Ectodermal cell (in vitro differentiated cells): ENCODE measurements at regions not wholly inside any gene's neighbourhood (a gene's known extent, or its start where the extent isn't known, plus 50 kb on each side); places are given as distances from the start of the nearest gene placed in this dataset.
"Not testable (repeated sequence)": the region's sequence is repeated elsewhere in the genome, so short reads cannot be mapped to it uniquely, and the experiment has no call there.

Experiments
- H3K27ac ChIP-seq: 2 replicates; pipeline ENCODE4 v1.7.0; 2013; ENCODE audit warnings: mild to moderate bottlenecking, low read depth, low read length; ENCODE audit not compliant: insufficient read depth, poor library complexity, severe bottlenecking
- H3K27me3 ChIP-seq: 2 replicates; pipeline ENCODE4 v1.7.0; 2013; ENCODE audit warnings: mild to moderate bottlenecking, low read length; ENCODE audit not compliant: insufficient read depth, control insufficient read depth, poor library complexity, severe bottlenecking
- H3K36me3 ChIP-seq: one replicate; pipeline ENCODE4 v1.7.0; 2013; ENCODE audit warnings: low read length; ENCODE audit not compliant: control insufficient read depth, insufficient read depth
- H3K4me1 ChIP-seq: one replicate; pipeline ENCODE4 v1.7.0; 2013; ENCODE audit warnings: low read length; ENCODE audit not compliant: control insufficient read depth, insufficient read depth
- H3K4me3 ChIP-seq: 2 replicates; pipeline ENCODE4 v1.7.0; 2013; ENCODE audit warnings: low read depth, low read length, control low read depth; ENCODE audit not compliant: insufficient read depth
- H3K9me3 ChIP-seq: 2 replicates; pipeline ENCODE4 v1.7.0; 2013; ENCODE audit warnings: mild to moderate bottlenecking, low read length, moderate library complexity; ENCODE audit not compliant: control insufficient read depth
- WGBS, 2 experiments: methylation state at CpG; one replicate each; pipeline ENCODE4 v1.1.7; 2013; ENCODE audit warnings: missing lambda C conversion rate in 2 of 2; 5-methylcytosine and 5-hydroxymethylcytosine counted together

GRCh38 chr13:56110751-56111150 is 1030.0 kb upstream of the PRR20A start:
- WGBS, 2 experiments = 86 to 88% methylated on average over 1 to 2 of the region's 3 CpGs
- no peaks in the 10 kb centered on the region for H3K9me3 ChIP-seq
- no peak overlapping the region for H3K4me3 ChIP-seq
- no peaks in the 10 kb centered on the region for H3K27me3 ChIP-seq
- no peaks in the 10 kb centered on the region for H3K4me1 ChIP-seq
- no peaks in the 10 kb centered on the region for H3K36me3 ChIP-seq
- H3K27ac ChIP-seq = no peak overlapping the region

- 93 to 97% methylated on average over 3 of the region's 3 CpGs for WGBS, 2 experiments
- Histone ChIP-seq H3K27me3 (no peaks in the 10 kb centered on the region), H3K4me3 (no peak overlapping the region), H3K36me3 (no peaks in the 10 kb centered on the region), H3K4me1 (no peaks in the 10 kb centered on the region), H3K27ac (no peak overlapping the region), H3K9me3 (no peaks in the 10 kb centered on the region)
Observed at GRCh38 chr13:56134524-56134923, 1006.2 kb upstream of the PRR20A start.

GRCh38 chr13:56166864-56167263 is 973.9 kb upstream of the PRR20A start:
- Histone ChIP-seq H3K4me1 (no peaks in the 10 kb centered on the region), H3K36me3 (no peaks in the 10 kb centered on the region), H3K27ac (no peak overlapping the region), H3K9me3 (no peaks in the 10 kb centered on the region), H3K27me3 (no peaks in the 10 kb centered on the region), H3K4me3 (no peak overlapping the region)
- 47 to 53% methylated on average over 2 of the region's 2 CpGs for WGBS, 2 experiments

- WGBS, 2 experiments = 100% methylated on average over 2 of the region's 2 CpGs; no CpG with 5 or more reads in 1 of the 2 experiments
- H3K27ac ChIP-seq = no peak overlapping the region
Observed at GRCh38 chr13:56168581-56168980, 972.1 kb upstream of the PRR20A start.

GRCh38 chr13:56173346-56173745 is 967.4 kb upstream of the PRR20A start:
- Histone ChIP-seq H3K36me3 (no peaks in the 10 kb centered on the region), H3K9me3 (no peaks in the 10 kb centered on the region), H3K4me3 (no peak overlapping the region), H3K27ac (no peak overlapping the region), H3K27me3 (no peaks in the 10 kb centered on the region), H3K4me1 (no peaks in the 10 kb centered on the region)
- WGBS, 2 experiments = 89 to 91% methylated on average over 2 of the region's 2 CpGs

More at GRCh38 chr13:56168581-56168980, 972.1 kb upstream of the PRR20A start:
- Histone ChIP-seq H3K36me3 (no peaks in the 10 kb centered on the region), H3K4me1 (no peaks in the 10 kb centered on the region), H3K9me3 (no peaks in the 10 kb centered on the region), H3K27me3 (no peaks in the 10 kb centered on the region), H3K4me3 (no peak overlapping the region)

- no peak overlapping the region for H3K4me3 ChIP-seq
- no peak overlapping the region for H3K27ac ChIP-seq
- no peaks in the 10 kb centered on the region for H3K4me1 ChIP-seq
- no peaks in the 10 kb centered on the region for H3K9me3 ChIP-seq
- no peaks in the 10 kb centered on the region for H3K36me3 ChIP-seq
- WGBS, 2 experiments = 93 to 94% methylated on average over 3 of the region's 3 CpGs
- no peaks in the 10 kb centered on the region for H3K27me3 ChIP-seq
Observed at GRCh38 chr13:56182598-56182997, 958.1 kb upstream of the PRR20A start.

GRCh38 chr13:56187331-56187730 is 953.4 kb upstream of the PRR20A start:
- no peaks in the 10 kb centered on the region for H3K27me3 ChIP-seq
- H3K27ac ChIP-seq = no peak overlapping the region
- H3K4me3 ChIP-seq = no peak overlapping the region
- H3K4me1 ChIP-seq = no peaks in the 10 kb centered on the region
- H3K36me3 ChIP-seq = no peaks in the 10 kb centered on the region
- WGBS, 2 experiments = 95 to 96% methylated on average over 15 of the region's 15 CpGs
- no peaks in the 10 kb centered on the region for H3K9me3 ChIP-seq

GRCh38 chr13:56188582-56188981 is 952.1 kb upstream of the PRR20A start:
- H3K4me1 ChIP-seq = not testable (repeated sequence)
- 93 to 97% methylated on average over 6 of the region's 6 CpGs for WGBS, 2 experiments

GRCh38 chr13:56189439-56189838 is 951.3 kb upstream of the PRR20A start:
- Histone ChIP-seq H3K9me3 (no peaks in the 10 kb centered on the region), H3K4me3 (no peak overlapping the region), H3K36me3 (no peaks in the 10 kb centered on the region), H3K27ac (no peak overlapping the region), H3K27me3 (no peaks in the 10 kb centered on the region), H3K4me1 (no peaks in the 10 kb centered on the region)
- WGBS, 2 experiments = 82 to 100% methylated on average over 1 of the region's 1 CpG

More at GRCh38 chr13:56188582-56188981, 952.1 kb upstream of the PRR20A start:
- H3K27ac ChIP-seq, H3K4me3 ChIP-seq, H3K9me3 ChIP-seq, H3K27me3 ChIP-seq, H3K36me3 ChIP-seq: not testable (repeated sequence)

- 90 to 93% methylated on average over 4 to 5 of the region's 5 CpGs for WGBS, 2 experiments
- no peak overlapping the region for H3K27ac ChIP-seq
- H3K36me3 ChIP-seq = no peaks in the 10 kb centered on the region
- H3K9me3 ChIP-seq = no peaks in the 10 kb centered on the region
- H3K4me3 ChIP-seq = no peak overlapping the region
- H3K27me3 ChIP-seq = no peaks in the 10 kb centered on the region
- H3K4me1 ChIP-seq = no peaks in the 10 kb centered on the region
Observed at GRCh38 chr13:56189978-56190377, 950.7 kb upstream of the PRR20A start.

- 86 to 94% methylated on average over 1 of the region's 1 CpG for WGBS, 2 experiments
- H3K4me3 ChIP-seq = no peak overlapping the region
- no peaks in the 10 kb centered on the region for H3K36me3 ChIP-seq
- peaks cover 4% of the 10 kb centered on the region for H3K4me1 ChIP-seq
- no peak overlapping the region for H3K27ac ChIP-seq
- H3K27me3 ChIP-seq = no peaks in the 10 kb centered on the region
- no peaks in the 10 kb centered on the region for H3K9me3 ChIP-seq
Observed at GRCh38 chr13:56198350-56198749, 942.4 kb upstream of the PRR20A start.
